Stimulated activated naive CD8-positive, alpha-beta T cell treated with anti-CD3 and anti-CD28 coated beads, Interleukin-15, Interleukin-2, amounts not matched to agents 100 ng/mL and 50 ng/mL, for 24 hours (primary cell): ENCODE measurements at regions not wholly inside any gene's neighbourhood (a gene's known extent, or its start where the extent isn't known, plus 50 kb on each side); places are given as distances from the start of the nearest gene placed in this dataset.

Experiments used
- H3K27ac Mint-ChIP-seq: one replicate; pipeline ENCODE4 v1.8.0; 2021; ENCODE audit warnings: mild to moderate bottlenecking, mixed read lengths
- H3K27me3 Mint-ChIP-seq: one replicate; pipeline ENCODE4 v1.8.0; 2021; ENCODE audit warnings: mixed read lengths
- H3K36me3 Mint-ChIP-seq: one replicate; pipeline ENCODE4 v1.8.0; 2021; ENCODE audit warnings: low read depth, mixed read lengths
- H3K4me1 Mint-ChIP-seq: one replicate; pipeline ENCODE4 v1.8.0; 2021; ENCODE audit warnings: low read depth, mixed read lengths
- H3K4me3 Mint-ChIP-seq: one replicate; pipeline ENCODE4 v1.8.0; 2021; ENCODE audit warnings: mild to moderate bottlenecking, mixed read lengths
- H3K9me3 Mint-ChIP-seq: one replicate; pipeline ENCODE4 v1.8.0; 2021; ENCODE audit warnings: mixed read lengths

GRCh38 chr5:14063138-14063537 is 80.0 kb upstream of the TRIO start:
- H3K4me3 Mint-ChIP-seq: no peak overlapping the region
- H3K36me3 Mint-ChIP-seq: no peaks in the 10 kb centered on the region
- H3K4me1 Mint-ChIP-seq: no peaks in the 10 kb centered on the region
- H3K27me3 Mint-ChIP-seq: peaks cover 3% of the 10 kb centered on the region
- peaks cover 6% of the 10 kb centered on the region for H3K9me3 Mint-ChIP-seq
- no peak overlapping the region for H3K27ac Mint-ChIP-seq

- Mint-ChIP-seq H3K36me3 (no peaks in the 10 kb centered on the region), H3K4me3 (no peak overlapping the region), H3K4me1 (no peaks in the 10 kb centered on the region), H3K9me3 (peaks cover 6% of the 10 kb centered on the region), H3K27me3 (peaks cover 3% of the 10 kb centered on the region), H3K27ac (no peak overlapping the region)
These were observed 81.0 kb upstream of the TRIO start for GRCh38 chr5:14062178-14062577.

GRCh38 chr5:14061106-14061505 is 82.0 kb upstream of the TRIO start:
- Mint-ChIP-seq H3K9me3 (peaks cover 6% of the 10 kb centered on the region), H3K36me3 (no peaks in the 10 kb centered on the region), H3K27ac (no peak overlapping the region), H3K27me3 (peaks cover 3% of the 10 kb centered on the region), H3K4me1 (no peaks in the 10 kb centered on the region), H3K4me3 (no peak overlapping the region)

GRCh38 chr5:14060218-14060617 is 82.9 kb upstream of the TRIO start:
- no peak overlapping the region for H3K4me3 Mint-ChIP-seq
- no peaks in the 10 kb centered on the region for H3K36me3 Mint-ChIP-seq
- H3K4me1 Mint-ChIP-seq: no peaks in the 10 kb centered on the region
- H3K27me3 Mint-ChIP-seq: peaks cover 3% of the 10 kb centered on the region
- no peak overlapping the region for H3K27ac Mint-ChIP-seq
- H3K9me3 Mint-ChIP-seq: peaks cover 6% of the 10 kb centered on the region

- Mint-ChIP-seq H3K27ac (no peak overlapping the region), H3K9me3 (peaks cover 6% of the 10 kb centered on the region), H3K4me3 (no peak overlapping the region), H3K27me3 (peaks cover 3% of the 10 kb centered on the region), H3K4me1 (no peaks in the 10 kb centered on the region), H3K36me3 (no peaks in the 10 kb centered on the region)
These were observed 83.3 kb upstream of the TRIO start for GRCh38 chr5:14059810-14060209.

GRCh38 chr5:14057289-14057688 is 85.9 kb upstream of the TRIO start:
- Mint-ChIP-seq H3K36me3 (no peaks in the 10 kb centered on the region), H3K4me1 (no peaks in the 10 kb centered on the region), H3K27me3 (no peaks in the 10 kb centered on the region), H3K9me3 (peaks cover 6% of the 10 kb centered on the region), H3K27ac (no peak overlapping the region), H3K4me3 (no peak overlapping the region)

GRCh38 chr5:14056039-14056438 is 87.1 kb upstream of the TRIO start:
- H3K9me3 Mint-ChIP-seq: peaks cover 6% of the 10 kb centered on the region
- no peaks in the 10 kb centered on the region for H3K4me1 Mint-ChIP-seq
- H3K27ac Mint-ChIP-seq: no peak overlapping the region
- H3K4me3 Mint-ChIP-seq: no peak overlapping the region
- H3K27me3 Mint-ChIP-seq: no peaks in the 10 kb centered on the region
- H3K36me3 Mint-ChIP-seq: no peaks in the 10 kb centered on the region

GRCh38 chr5:14054965-14055963 is 87.9 kb upstream of the TRIO start:
- peaks cover 2% of the 10 kb centered on the region for H3K9me3 Mint-ChIP-seq
- no peaks in the 10 kb centered on the region for H3K27me3 Mint-ChIP-seq
- no peak overlapping the region for H3K4me3 Mint-ChIP-seq
- no peak overlapping the region for H3K27ac Mint-ChIP-seq
- H3K36me3 Mint-ChIP-seq: no peaks in the 10 kb centered on the region
- H3K4me1 Mint-ChIP-seq: no peaks in the 10 kb centered on the region

- H3K36me3 Mint-ChIP-seq: no peaks in the 10 kb centered on the region
- H3K27me3 Mint-ChIP-seq: no peaks in the 10 kb centered on the region
- no peak overlapping the region for H3K4me3 Mint-ChIP-seq
- no peaks in the 10 kb centered on the region for H3K9me3 Mint-ChIP-seq
- H3K4me1 Mint-ChIP-seq: no peaks in the 10 kb centered on the region
- H3K27ac Mint-ChIP-seq: no peak overlapping the region
These were observed 88.9 kb upstream of the TRIO start for GRCh38 chr5:14054111-14054854.

- H3K27me3 Mint-ChIP-seq: peaks cover 19% of the 10 kb centered on the region
- no peaks in the 10 kb centered on the region for H3K9me3 Mint-ChIP-seq
- H3K36me3 Mint-ChIP-seq: no peaks in the 10 kb centered on the region
- no peak overlapping the region for H3K27ac Mint-ChIP-seq
- no peaks in the 10 kb centered on the region for H3K4me1 Mint-ChIP-seq
- no peak overlapping the region for H3K4me3 Mint-ChIP-seq
These were observed 92.3 kb upstream of the TRIO start for GRCh38 chr5:14050821-14051220.

- Mint-ChIP-seq H3K27me3 (peaks cover 19% of the 10 kb centered on the region), H3K36me3 (no peaks in the 10 kb centered on the region), H3K4me3 (no peak overlapping the region), H3K4me1 (no peaks in the 10 kb centered on the region), H3K27ac (no peak overlapping the region), H3K9me3 (no peaks in the 10 kb centered on the region)
These were observed 94.7 kb upstream of the TRIO start for GRCh38 chr5:14048434-14048833.

GRCh38 chr5:14041528-14042192 is 97.2 kb upstream of the DNAH5 start:
- H3K27me3 Mint-ChIP-seq: peaks cover 11% of the 10 kb centered on the region
- H3K9me3 Mint-ChIP-seq: no peaks in the 10 kb centered on the region

GRCh38 chr5:14040542-14040941 is 96.1 kb upstream of the DNAH5 start:
- Mint-ChIP-seq H3K36me3 (no peaks in the 10 kb centered on the region), H3K4me1 (peaks cover 2% of the 10 kb centered on the region), H3K4me3 (no peak overlapping the region), H3K27me3 (peaks cover 14% of the 10 kb centered on the region), H3K27ac (no peak overlapping the region), H3K9me3 (no peaks in the 10 kb centered on the region)

More at GRCh38 chr5:14041528-14042192, 97.2 kb upstream of the DNAH5 start:
- no peaks in the 10 kb centered on the region for H3K36me3 Mint-ChIP-seq
- no peaks in the 10 kb centered on the region for H3K4me1 Mint-ChIP-seq
- H3K27ac Mint-ChIP-seq: no peak overlapping the region
- H3K4me3 Mint-ChIP-seq: no peak overlapping the region

GRCh38 chr5:14039576-14039975 is 95.1 kb upstream of the DNAH5 start:
- peaks cover 20% of the 10 kb centered on the region for H3K27me3 Mint-ChIP-seq
- no peak overlapping the region for H3K27ac Mint-ChIP-seq
- H3K9me3 Mint-ChIP-seq: no peaks in the 10 kb centered on the region
- H3K36me3 Mint-ChIP-seq: no peaks in the 10 kb centered on the region
- H3K4me1 Mint-ChIP-seq: peaks cover 7% of the 10 kb centered on the region
- no peak overlapping the region for H3K4me3 Mint-ChIP-seq

- no peaks in the 10 kb centered on the region for H3K9me3 Mint-ChIP-seq
- H3K36me3 Mint-ChIP-seq: no peaks in the 10 kb centered on the region
- peaks cover 7% of the 10 kb centered on the region for H3K4me1 Mint-ChIP-seq
- H3K4me3 Mint-ChIP-seq: no peak overlapping the region
- H3K27ac Mint-ChIP-seq: no peak overlapping the region
- peaks cover 24% of the 10 kb centered on the region for H3K27me3 Mint-ChIP-seq
These were observed 94.6 kb upstream of the DNAH5 start for GRCh38 chr5:14039063-14039462.
